Suppressor macrophage treated with lipopolysaccharide for 4 hours (primary cell): ENCODE measurements at regions not wholly inside any gene's neighbourhood (a gene's known extent, or its start where the extent isn't known, plus 50 kb on each side); places are given as distances from the start of the nearest gene placed in this dataset.

Experiments
- DNase-seq: peaks from one replicate; pipeline ENCODE4 v3.0.0-alpha.2; 2020

- no peak for DNase-seq
Measured at GRCh38 chr11:69380451-69380901, 86.5 kb downstream of the MYEOV start.

GRCh38 chr11:69380921-69381581 is 87.1 kb downstream of the MYEOV start:
- no peak for DNase-seq

GRCh38 chr11:69381681-69382130 is 87.8 kb downstream of the MYEOV start:
- no peak for DNase-seq

GRCh38 chr11:69382131-69383128 is 88.5 kb downstream of the MYEOV start:
- DNase-seq = peak; percentile 60

- DNase-seq = no peak
Measured at GRCh38 chr11:69383372-69384250, 89.7 kb downstream of the MYEOV start.

GRCh38 chr11:69384251-69385143 is 90.5 kb downstream of the MYEOV start:
- no peak for DNase-seq

- no peak for DNase-seq
Measured at GRCh38 chr11:69385144-69385820, 91.3 kb downstream of the MYEOV start.

GRCh38 chr11:69385832-69386427 is 92.0 kb downstream of the MYEOV start:
- no peak for DNase-seq

GRCh38 chr11:69386594-69387408 is 92.8 kb downstream of the MYEOV start:
- DNase-seq = no peak

- no peak for DNase-seq
Measured at GRCh38 chr11:69387409-69387885, 93.5 kb downstream of the MYEOV start.

- no peak for DNase-seq
Measured at GRCh38 chr11:69388210-69388609, 93.3 kb upstream of the LINC01488 start.

- no peak for DNase-seq
Measured at GRCh38 chr11:69388661-69389060, 92.8 kb upstream of the LINC01488 start.

GRCh38 chr11:69390561-69390960 is 90.9 kb upstream of the LINC01488 start:
- no peak for DNase-seq

GRCh38 chr11:69391192-69392103 is 90.0 kb upstream of the LINC01488 start:
- DNase-seq = no peak

GRCh38 chr11:69392104-69392653 is 89.3 kb upstream of the LINC01488 start:
- no peak for DNase-seq

GRCh38 chr11:69393178-69393832 is 88.2 kb upstream of the LINC01488 start:
- DNase-seq = no peak

GRCh38 chr11:69393865-69394233 is 87.6 kb upstream of the LINC01488 start:
- DNase-seq = no peak
